GM23338 (cell line): ENCODE measurements at regions not wholly inside any gene's neighbourhood (a gene's known extent, or its start where the extent isn't known, plus 50 kb on each side); places are given as distances from the start of the nearest gene placed in this dataset.

Experiments used
- CREB1 ChIP-seq: fragments of 250-450 bp; sonication (Bioruptor Pico); IDR thresholded peaks from 2 replicates; pipeline ENCODE4 v1.5.0; 2020; ENCODE audit warnings: low read depth, mild to moderate bottlenecking, moderate library complexity
- EZH2 ChIP-seq: fragments of 200-600 bp; sonication (generic); IDR thresholded peaks from one replicate; pipeline ENCODE4 v1.8.0; 2017; ENCODE audit warnings: antibody characterized with exemption, mild to moderate bottlenecking, low read depth; ENCODE audit not compliant: unreplicated experiment
- EZH2phosphoT487 ChIP-seq: fragments of 200-600 bp; sonication (generic); IDR thresholded peaks from one replicate; pipeline ENCODE4 v1.8.1; 2018; ENCODE audit warnings: antibody characterized with exemption; ENCODE audit not compliant: unreplicated experiment
- JUNB ChIP-seq: IDR thresholded peaks from one replicate; pipeline ENCODE4 v1.6.1; 2016; ENCODE audit warnings: antibody characterized with exemption; ENCODE audit not compliant: unreplicated experiment
- POLR2AphosphoS5 ChIP-seq: IDR thresholded peaks from 2 replicates; pipeline ENCODE4 v1.6.1; 2016; ENCODE audit warnings: antibody characterized with exemption, low read depth
- ZNF114 ChIP-seq: fragments of 250-450 bp; sonication (Bioruptor Pico); IDR thresholded peaks from 2 replicates; pipeline ENCODE4 v1.5.0; 2020; ENCODE audit warnings: mild to moderate bottlenecking, moderate library complexity
- ZNF331 ChIP-seq: fragments of 250-450 bp; sonication (Bioruptor Pico); IDR thresholded peaks from 2 replicates; pipeline ENCODE4 v1.5.0; 2020; ENCODE audit warnings: low read depth, mild to moderate bottlenecking, moderate library complexity
- TF ChIP-seq, protein P1 (sequence below), 2 experiments: fragments of 200-600 bp in 1 of 2; sonication (generic) in 1 of 2; conservative IDR thresholded peaks; 2 replicates each; pipeline versions ENCODE4 v1.5.1 to v1.6.1; 2016 to 2017; ENCODE audit warnings: antibody characterized with exemption in 2 of 2, low read depth in 2 of 2, mild to moderate bottlenecking in 2 of 2, moderate library complexity in 1 of 2
- TF ChIP-seq, protein P2 (sequence below): IDR thresholded peaks from 2 replicates; pipeline ENCODE4 v1.6.1; 2016; ENCODE audit warnings: antibody characterized with exemption
- TF ChIP-seq, protein P3 (sequence below): IDR thresholded peaks from one replicate; pipeline ENCODE4 v1.6.1; 2018; ENCODE audit warnings: antibody characterized with exemption; ENCODE audit not compliant: unreplicated experiment
- TF ChIP-seq, protein P4 (sequence below): fragments of 250-450 bp; sonication (Bioruptor Pico); IDR thresholded peaks from 2 replicates; pipeline ENCODE4 v1.5.0; 2020; ENCODE audit warnings: mild to moderate bottlenecking, moderate library complexity

DNA sequence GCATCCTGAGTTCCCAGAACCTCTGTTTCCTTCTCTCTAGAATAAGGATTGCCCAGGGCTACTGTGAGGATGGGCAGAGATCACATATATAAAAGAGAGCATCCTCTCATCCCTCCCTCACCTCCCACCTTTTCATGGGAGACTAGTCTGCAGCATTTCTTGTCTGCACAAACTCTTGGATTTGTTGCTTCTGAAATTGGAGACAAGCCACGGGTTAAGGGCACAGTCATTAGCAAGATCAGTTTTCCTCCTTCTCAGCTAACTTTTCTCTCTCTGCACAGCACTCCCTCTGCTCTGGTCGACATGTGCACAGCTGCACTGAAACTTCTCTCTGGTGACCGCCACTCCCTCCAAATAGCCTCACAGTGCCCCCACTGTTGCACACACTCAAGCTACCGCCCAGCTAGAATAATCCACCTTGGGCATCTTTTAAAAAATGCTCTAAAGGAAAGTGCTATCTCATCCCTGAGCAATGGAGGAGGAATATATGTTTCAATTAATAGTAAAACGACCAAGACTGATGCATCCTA is 50.9 kb upstream of the DUSP22 start:
- TF ChIP-seq, protein P1, sequence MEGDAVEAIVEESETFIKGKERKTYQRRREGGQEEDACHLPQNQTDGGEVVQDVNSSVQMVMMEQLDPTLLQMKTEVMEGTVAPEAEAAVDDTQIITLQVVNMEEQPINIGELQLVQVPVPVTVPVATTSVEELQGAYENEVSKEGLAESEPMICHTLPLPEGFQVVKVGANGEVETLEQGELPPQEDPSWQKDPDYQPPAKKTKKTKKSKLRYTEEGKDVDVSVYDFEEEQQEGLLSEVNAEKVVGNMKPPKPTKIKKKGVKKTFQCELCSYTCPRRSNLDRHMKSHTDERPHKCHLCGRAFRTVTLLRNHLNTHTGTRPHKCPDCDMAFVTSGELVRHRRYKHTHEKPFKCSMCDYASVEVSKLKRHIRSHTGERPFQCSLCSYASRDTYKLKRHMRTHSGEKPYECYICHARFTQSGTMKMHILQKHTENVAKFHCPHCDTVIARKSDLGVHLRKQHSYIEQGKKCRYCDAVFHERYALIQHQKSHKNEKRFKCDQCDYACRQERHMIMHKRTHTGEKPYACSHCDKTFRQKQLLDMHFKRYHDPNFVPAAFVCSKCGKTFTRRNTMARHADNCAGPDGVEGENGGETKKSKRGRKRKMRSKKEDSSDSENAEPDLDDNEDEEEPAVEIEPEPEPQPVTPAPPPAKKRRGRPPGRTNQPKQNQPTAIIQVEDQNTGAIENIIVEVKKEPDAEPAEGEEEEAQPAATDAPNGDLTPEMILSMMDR (conservative IDR thresholded peaks at IDR 0.05; ENCODE audit: low read depth in 2 of 2): no peak
- no peak for TF ChIP-seq POLR2AphosphoS5
- TF ChIP-seq EZH2: no peak
- TF ChIP-seq EZH2phosphoT487: no peak
- TF ChIP-seq, protein P2, sequence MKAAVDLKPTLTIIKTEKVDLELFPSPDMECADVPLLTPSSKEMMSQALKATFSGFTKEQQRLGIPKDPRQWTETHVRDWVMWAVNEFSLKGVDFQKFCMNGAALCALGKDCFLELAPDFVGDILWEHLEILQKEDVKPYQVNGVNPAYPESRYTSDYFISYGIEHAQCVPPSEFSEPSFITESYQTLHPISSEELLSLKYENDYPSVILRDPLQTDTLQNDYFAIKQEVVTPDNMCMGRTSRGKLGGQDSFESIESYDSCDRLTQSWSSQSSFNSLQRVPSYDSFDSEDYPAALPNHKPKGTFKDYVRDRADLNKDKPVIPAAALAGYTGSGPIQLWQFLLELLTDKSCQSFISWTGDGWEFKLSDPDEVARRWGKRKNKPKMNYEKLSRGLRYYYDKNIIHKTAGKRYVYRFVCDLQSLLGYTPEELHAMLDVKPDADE: no peak
- no peak for TF ChIP-seq ZNF114 (CRISPR knock-in tag)
- TF ChIP-seq, protein P3, sequence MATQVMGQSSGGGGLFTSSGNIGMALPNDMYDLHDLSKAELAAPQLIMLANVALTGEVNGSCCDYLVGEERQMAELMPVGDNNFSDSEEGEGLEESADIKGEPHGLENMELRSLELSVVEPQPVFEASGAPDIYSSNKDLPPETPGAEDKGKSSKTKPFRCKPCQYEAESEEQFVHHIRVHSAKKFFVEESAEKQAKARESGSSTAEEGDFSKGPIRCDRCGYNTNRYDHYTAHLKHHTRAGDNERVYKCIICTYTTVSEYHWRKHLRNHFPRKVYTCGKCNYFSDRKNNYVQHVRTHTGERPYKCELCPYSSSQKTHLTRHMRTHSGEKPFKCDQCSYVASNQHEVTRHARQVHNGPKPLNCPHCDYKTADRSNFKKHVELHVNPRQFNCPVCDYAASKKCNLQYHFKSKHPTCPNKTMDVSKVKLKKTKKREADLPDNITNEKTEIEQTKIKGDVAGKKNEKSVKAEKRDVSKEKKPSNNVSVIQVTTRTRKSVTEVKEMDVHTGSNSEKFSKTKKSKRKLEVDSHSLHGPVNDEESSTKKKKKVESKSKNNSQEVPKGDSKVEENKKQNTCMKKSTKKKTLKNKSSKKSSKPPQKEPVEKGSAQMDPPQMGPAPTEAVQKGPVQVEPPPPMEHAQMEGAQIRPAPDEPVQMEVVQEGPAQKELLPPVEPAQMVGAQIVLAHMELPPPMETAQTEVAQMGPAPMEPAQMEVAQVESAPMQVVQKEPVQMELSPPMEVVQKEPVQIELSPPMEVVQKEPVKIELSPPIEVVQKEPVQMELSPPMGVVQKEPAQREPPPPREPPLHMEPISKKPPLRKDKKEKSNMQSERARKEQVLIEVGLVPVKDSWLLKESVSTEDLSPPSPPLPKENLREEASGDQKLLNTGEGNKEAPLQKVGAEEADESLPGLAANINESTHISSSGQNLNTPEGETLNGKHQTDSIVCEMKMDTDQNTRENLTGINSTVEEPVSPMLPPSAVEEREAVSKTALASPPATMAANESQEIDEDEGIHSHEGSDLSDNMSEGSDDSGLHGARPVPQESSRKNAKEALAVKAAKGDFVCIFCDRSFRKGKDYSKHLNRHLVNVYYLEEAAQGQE: no peak
- no peak for TF ChIP-seq CREB1
- no peak for TF ChIP-seq ZNF331
- TF ChIP-seq, protein P4, sequence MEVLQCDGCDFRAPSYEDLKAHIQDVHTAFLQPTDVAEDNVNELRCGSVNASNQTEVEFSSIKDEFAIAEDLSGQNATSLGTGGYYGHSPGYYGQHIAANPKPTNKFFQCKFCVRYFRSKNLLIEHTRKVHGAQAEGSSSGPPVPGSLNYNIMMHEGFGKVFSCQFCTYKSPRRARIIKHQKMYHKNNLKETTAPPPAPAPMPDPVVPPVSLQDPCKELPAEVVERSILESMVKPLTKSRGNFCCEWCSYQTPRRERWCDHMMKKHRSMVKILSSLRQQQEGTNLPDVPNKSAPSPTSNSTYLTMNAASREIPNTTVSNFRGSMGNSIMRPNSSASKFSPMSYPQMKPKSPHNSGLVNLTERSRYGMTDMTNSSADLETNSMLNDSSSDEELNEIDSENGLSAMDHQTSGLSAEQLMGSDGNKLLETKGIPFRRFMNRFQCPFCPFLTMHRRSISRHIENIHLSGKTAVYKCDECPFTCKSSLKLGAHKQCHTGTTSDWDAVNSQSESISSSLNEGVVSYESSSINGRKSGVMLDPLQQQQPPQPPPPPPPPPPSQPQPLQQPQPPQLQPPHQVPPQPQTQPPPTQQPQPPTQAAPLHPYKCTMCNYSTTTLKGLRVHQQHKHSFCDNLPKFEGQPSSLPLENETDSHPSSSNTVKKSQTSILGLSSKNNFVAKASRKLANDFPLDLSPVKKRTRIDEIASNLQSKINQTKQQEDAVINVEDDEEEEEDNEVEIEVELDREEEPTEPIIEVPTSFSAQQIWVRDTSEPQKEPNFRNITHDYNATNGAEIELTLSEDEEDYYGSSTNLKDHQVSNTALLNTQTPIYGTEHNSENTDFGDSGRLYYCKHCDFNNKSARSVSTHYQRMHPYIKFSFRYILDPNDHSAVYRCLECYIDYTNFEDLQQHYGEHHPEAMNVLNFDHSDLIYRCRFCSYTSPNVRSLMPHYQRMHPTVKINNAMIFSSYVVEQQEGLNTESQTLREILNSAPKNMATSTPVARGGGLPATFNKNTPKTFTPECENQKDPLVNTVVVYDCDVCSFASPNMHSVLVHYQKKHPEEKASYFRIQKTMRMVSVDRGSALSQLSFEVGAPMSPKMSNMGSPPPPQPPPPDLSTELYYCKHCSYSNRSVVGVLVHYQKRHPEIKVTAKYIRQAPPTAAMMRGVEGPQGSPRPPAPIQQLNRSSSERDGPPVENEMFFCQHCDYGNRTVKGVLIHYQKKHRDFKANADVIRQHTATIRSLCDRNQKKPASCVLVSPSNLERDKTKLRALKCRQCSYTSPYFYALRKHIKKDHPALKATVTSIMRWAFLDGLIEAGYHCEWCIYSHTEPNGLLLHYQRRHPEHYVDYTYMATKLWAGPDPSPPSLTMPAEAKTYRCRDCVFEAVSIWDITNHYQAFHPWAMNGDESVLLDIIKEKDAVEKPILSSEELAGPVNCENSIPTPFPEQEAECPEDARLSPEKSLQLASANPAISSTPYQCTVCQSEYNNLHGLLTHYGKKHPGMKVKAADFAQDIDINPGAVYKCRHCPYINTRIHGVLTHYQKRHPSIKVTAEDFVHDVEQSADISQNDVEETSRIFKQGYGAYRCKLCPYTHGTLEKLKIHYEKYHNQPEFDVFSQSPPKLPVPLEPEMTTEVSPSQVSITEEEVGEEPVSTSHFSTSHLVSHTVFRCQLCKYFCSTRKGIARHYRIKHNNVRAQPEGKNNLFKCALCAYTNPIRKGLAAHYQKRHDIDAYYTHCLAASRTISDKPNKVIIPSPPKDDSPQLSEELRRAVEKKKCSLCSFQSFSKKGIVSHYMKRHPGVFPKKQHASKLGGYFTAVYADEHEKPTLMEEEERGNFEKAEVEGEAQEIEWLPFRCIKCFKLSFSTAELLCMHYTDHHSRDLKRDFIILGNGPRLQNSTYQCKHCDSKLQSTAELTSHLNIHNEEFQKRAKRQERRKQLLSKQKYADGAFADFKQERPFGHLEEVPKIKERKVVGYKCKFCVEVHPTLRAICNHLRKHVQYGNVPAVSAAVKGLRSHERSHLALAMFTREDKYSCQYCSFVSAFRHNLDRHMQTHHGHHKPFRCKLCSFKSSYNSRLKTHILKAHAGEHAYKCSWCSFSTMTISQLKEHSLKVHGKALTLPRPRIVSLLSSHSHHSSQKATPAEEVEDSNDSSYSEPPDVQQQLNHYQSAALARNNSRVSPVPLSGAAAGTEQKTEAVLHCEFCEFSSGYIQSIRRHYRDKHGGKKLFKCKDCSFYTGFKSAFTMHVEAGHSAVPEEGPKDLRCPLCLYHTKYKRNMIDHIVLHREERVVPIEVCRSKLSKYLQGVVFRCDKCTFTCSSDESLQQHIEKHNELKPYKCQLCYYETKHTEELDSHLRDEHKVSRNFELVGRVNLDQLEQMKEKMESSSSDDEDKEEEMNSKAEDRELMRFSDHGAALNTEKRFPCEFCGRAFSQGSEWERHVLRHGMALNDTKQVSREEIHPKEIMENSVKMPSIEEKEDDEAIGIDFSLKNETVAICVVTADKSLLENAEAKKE (CRISPR knock-in tag): no peak
- TF ChIP-seq JUNB: no peak
